ENCODE measurements at regions not wholly inside any gene's neighbourhood (a gene's known extent, or its start where the extent isn't known, plus 50 kb on each side); places are given as distances from the start of the nearest gene placed in this dataset.
"Not testable (repeated sequence)": the region's sequence is repeated elsewhere in the genome, so short reads cannot be mapped to it uniquely, and the experiment has no call there.

GRCh38 chr3:28039829-28040228 is 201.6 kb upstream of the CMC1 start:
- DNase-seq, result no peak

DNA sequence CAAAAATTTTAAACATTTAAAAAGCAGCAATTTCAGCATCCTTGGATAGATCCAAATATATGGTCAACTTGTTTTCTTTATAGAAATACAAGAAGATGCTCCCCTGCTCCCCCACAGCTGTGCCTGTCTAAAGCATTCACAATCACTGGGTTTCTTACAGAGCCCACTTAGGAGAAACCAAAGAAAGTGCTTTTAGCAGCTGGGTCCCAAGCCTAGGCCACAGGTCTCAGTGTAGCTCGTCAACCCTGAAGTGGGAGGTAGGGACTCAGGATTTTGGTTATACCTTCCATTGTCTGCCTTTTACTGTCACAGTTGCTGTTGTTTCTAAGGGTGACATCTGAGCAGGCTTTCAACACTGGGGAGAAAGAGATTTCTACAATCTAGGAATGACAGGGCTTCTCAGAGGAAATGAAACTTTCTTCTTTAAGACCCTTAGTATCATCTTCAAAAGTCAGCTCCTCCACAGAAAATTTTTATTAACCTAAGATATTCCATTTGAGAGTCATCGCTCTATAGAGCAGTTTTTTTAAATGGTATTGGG is 199.3 kb upstream of the CMC1 start:
- DNase-seq, result no peak

GRCh38 chr3:28042707-28043106 is 198.7 kb upstream of the CMC1 start:
- DNase-seq, result no peak

GRCh38 chr3:28050120-28050519 is 191.3 kb upstream of the CMC1 start:
- no peak for DNase-seq

DNA sequence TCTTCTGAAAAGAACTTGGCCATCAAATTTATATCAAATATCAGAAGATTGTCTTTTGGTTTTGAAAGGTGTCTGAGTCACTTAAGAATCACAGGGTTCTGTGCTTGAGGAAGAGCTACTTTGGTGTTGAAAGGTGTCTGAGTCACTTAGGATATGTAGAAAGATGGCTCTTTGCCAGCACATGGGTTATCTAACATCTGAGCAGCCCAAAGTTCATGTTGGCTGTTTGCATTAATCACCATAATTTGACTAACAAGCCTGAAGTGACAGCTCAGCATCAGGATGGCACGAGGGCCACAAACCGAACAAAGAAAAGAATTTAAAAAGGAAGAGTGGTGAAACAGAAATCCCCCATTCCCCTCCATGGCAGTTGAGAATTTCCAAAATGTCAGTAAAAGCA is 190.5 kb upstream of the CMC1 start:
- DNase-seq, result no peak

DNA sequence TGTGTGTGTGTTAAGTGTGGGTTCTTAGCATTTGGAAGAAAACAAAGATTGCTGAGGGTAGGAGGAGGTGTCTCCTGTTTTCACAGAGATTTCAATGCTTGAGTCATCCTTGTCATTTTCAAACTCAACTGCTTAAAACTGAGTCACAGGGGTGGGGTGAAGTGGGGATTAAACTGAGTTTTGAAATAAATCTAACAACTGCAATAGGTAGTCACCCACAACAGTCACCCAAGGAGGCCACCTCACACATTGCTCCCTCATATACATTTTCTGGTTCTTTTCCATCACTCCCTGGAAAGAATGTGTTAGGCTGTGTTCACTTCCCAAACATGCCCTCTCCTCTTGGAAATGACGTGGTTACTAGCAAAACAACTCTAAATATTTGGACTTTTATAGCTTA is 187.7 kb upstream of the CMC1 start:
- DNase-seq, result no peak

GRCh38 chr3:28056806-28057205 is 184.6 kb upstream of the CMC1 start:
- no peak for DNase-seq

- DNase-seq, result no peak
Observed at GRCh38 chr3:28057539-28057938, 183.9 kb upstream of the CMC1 start.

- not testable (repeated sequence) for DNase-seq
Observed at GRCh38 chr3:28059199-28059598, 182.2 kb upstream of the CMC1 start.

GRCh38 chr3:28066020-28066419 is 175.4 kb upstream of the CMC1 start:
- DNase-seq, result no peak

- DNase-seq, result no peak
Observed at GRCh38 chr3:28067014-28067413, 174.4 kb upstream of the CMC1 start.

DNA sequence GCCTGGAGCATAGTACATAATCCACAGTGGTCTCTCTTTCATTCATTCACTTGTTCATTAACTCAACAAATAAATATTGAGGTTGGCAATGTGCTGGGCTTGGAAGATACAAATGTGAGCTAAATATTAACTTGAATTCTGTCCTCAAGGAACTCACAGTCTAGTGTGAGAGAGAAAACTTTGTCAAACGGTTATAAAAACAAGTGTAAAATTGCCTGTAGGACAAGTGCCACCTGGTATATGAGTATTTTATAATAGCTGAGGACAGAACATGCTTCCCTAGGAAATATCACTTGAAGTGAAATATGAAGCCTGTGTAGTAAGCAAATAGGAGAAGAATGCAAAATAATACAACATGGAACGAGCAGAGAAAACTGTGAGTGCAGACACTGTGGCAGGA is 173.1 kb upstream of the CMC1 start:
- no peak for DNase-seq

DNA sequence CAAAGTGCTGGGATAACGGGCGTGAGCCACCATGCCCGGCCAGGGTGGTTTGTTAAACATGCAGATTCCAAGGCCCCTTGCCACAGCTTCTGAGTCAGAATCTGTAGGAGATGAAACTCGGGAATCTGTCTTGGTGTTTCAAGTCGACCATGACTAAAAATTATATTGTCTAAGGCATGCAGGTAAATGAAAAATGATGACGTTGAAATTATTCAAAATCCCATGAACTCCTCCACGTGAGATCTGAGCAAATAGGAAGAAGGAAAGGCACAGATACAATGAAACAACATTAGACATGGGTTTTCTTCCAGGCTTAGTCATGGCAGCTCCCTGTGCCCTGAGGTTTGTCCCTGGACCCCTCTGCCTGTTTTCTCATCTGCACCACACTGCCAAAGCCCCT is 172.0 kb upstream of the CMC1 start:
- no peak for DNase-seq

GRCh38 chr3:28076246-28076645 is 165.2 kb upstream of the CMC1 start:
- no peak for DNase-seq

GRCh38 chr3:28077572-28077971 is 163.8 kb upstream of the CMC1 start:
- DNase-seq, result peak; percentile 50

- no peak for DNase-seq
Observed at GRCh38 chr3:28078536-28078935, 162.9 kb upstream of the CMC1 start.

- no peak for DNase-seq
Observed at GRCh38 chr3:28080716-28081115, 160.7 kb upstream of the CMC1 start.

DNA sequence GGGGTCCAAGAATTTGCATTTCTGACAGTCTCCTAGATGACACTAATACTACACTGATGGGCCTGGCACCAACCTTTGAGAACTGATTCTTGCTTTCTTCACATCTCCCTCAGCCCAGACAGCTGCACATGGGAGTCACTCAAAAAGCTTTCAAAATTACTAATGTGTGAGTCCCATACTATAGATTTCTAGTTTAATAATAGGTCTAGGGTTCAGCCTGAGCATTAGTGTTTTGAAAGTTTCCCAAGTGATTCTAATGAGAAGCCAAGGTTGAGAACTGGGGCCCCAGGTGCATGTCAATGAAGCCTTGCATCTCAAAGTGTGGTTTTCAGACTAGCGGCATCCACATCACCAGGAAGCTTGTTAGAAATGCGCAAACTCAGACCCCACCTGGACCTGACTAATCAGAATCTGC is 159.9 kb upstream of the CMC1 start:
- DNase-seq, result no peak

GRCh38 chr3:28087591-28087990 is 153.8 kb upstream of the CMC1 start:
- DNase-seq, result no peak

- no peak for DNase-seq
Observed at GRCh38 chr3:28088811-28089526, 152.4 kb upstream of the CMC1 start.

- DNase-seq, result no peak
Observed at GRCh38 chr3:28089527-28089897, 151.9 kb upstream of the CMC1 start.

DNA sequence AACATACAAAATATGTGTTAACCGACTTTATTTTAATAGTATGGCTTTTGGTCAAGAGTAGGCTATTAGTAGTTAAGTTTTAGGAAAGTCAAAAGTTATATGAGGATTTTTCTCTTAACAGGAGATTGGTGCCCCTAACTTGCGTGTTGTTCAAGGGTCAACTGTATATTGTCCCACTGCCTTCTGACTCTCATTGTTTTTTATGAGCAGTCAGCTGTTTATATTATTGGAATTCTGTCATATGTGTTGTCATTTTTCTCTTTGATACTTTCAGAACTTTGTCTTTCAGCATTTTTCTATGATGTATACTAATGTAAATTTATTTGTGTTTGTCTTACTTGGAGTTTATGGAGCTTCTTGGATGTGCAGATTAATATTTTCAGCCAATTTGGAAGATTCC is 142.1 kb upstream of the CMC1 start:
- DNase-seq, result no peak

DNA sequence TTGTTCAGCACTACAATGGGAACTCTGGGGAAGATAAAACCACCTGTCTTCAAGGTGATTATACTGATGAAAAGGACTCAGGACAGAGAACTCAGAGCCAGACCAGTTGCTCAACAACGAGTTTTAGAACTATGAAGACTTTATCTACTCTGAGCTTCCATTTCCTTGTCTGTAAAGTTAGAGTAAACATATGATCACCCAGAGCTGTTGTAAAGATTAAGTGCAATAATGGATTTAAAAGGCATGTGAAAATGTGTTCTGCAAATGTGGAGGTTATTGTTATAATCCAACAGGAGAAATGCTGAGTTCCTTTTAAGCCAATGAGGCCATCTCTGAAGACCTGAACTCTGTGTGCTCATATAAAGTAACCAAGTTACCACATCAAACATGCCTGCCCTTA is 139.7 kb upstream of the CMC1 start:
- no peak for DNase-seq

GRCh38 chr3:28103861-28104260 is 137.6 kb upstream of the CMC1 start:
- DNase-seq, result no peak

GRCh38 chr3:28104896-28105534 is 136.4 kb upstream of the CMC1 start:
- DNase-seq, result no peak

Measured in islet precursor cell (in vitro differentiated cells).